ENCODE measurements at regions not wholly inside any gene's neighbourhood (a gene's known extent, or its start where the extent isn't known, plus 50 kb on each side); places are given as distances from the start of the nearest gene placed in this dataset.

GRCh38 chr11:90874281-90874680 lies 651.4 kb upstream of the CHORDC1 start:
- Histone ChIP-seq H2AFZ (ENCODE audit: low read length) (no peak overlapping the region), H3K79me1 (ENCODE audit: low read depth, low read length) (no peaks in the 10 kb centered on the region), H3K4me3 (ENCODE audit: low read length in 2 of 2) (no peak overlapping the region), H3K4ac (ENCODE audit: low read length) (no peak overlapping the region), H4K91ac (ENCODE audit: low read depth, low read length, poor library complexity) (no peak overlapping the region), H2BK5ac (ENCODE audit: low read length) (no peak overlapping the region), H3K9ac (ENCODE audit: low read depth, low read length, poor library complexity) (no peak overlapping the region), H3K36me3 (replicated peaks in 1 of 2; ENCODE audit: control insufficient read depth in 2 of 2, insufficient read depth in 2 of 2, low read length in 2 of 2) (no peaks in the 10 kb centered on the region), H2BK15ac (ENCODE audit: low read length) (no peak overlapping the region), H3K9me3 (replicated peaks in 1 of 2; ENCODE audit: control insufficient read depth in 2 of 2, insufficient read depth in 1 of 2, low read depth in 1 of 2, low read length in 2 of 2) (no peaks in the 10 kb centered on the region), H3K14ac (ENCODE audit: low read length) (no peak overlapping the region), H2BK120ac (ENCODE audit: low read depth, low read length) (no peak overlapping the region), H3K27me3 (ENCODE audit: control insufficient read depth in 3 of 3, insufficient read depth in 3 of 3, low read depth in 1 of 3, low read length in 3 of 3) (no peaks in the 10 kb centered on the region), H3K4me2 (ENCODE audit: insufficient read depth, low read length, poor library complexity, severe bottlenecking) (no peak overlapping the region), H3K4me1 (ENCODE audit: control insufficient read depth in 2 of 2, insufficient read depth in 1 of 2, low read depth in 1 of 2, low read length in 2 of 2) (no peaks in the 10 kb centered on the region), H4K8ac (ENCODE audit: low read depth, low read length) (no peak overlapping the region), H3K23ac (ENCODE audit: low read depth, low read length, poor library complexity) (no peak overlapping the region), H2BK12ac (ENCODE audit: low read length) (no peak overlapping the region), H3K27ac (replicated peaks; ENCODE audit: low read length) (no peak overlapping the region), H2AK5ac (ENCODE audit: low read depth, low read length) (no peak overlapping the region), H3K18ac (ENCODE audit: low read length) (no peak overlapping the region)
- no peak for DNase-seq (ENCODE audit: low spot score)

GRCh38 chr11:90867416-90867815 lies 644.6 kb upstream of the CHORDC1 start:
- Histone ChIP-seq H2AFZ (ENCODE audit: low read length) (no peak overlapping the region), H3K36me3 (replicated peaks in 1 of 2; ENCODE audit: control insufficient read depth in 2 of 2, insufficient read depth in 2 of 2, low read length in 2 of 2) (no peaks in the 10 kb centered on the region), H4K91ac (ENCODE audit: low read depth, low read length, poor library complexity) (no peak overlapping the region), H3K9me3 (replicated peaks in 1 of 2; ENCODE audit: control insufficient read depth in 2 of 2, insufficient read depth in 1 of 2, low read depth in 1 of 2, low read length in 2 of 2) (no peaks in the 10 kb centered on the region), H3K14ac (ENCODE audit: low read length) (no peak overlapping the region), H3K4ac (ENCODE audit: low read length) (no peak overlapping the region), H3K4me2 (ENCODE audit: insufficient read depth, low read length, poor library complexity, severe bottlenecking) (no peak overlapping the region), H3K27ac (replicated peaks; ENCODE audit: low read length) (no peak overlapping the region), H3K9ac (ENCODE audit: low read depth, low read length, poor library complexity) (no peak overlapping the region), H2BK15ac (ENCODE audit: low read length) (no peak overlapping the region), H3K4me1 (ENCODE audit: control insufficient read depth in 2 of 2, insufficient read depth in 1 of 2, low read depth in 1 of 2, low read length in 2 of 2) (no peaks in the 10 kb centered on the region), H3K23ac (ENCODE audit: low read depth, low read length, poor library complexity) (no peak overlapping the region), H3K79me1 (ENCODE audit: low read depth, low read length) (no peaks in the 10 kb centered on the region), H4K8ac (ENCODE audit: low read depth, low read length) (no peak overlapping the region), H2BK12ac (ENCODE audit: low read length) (no peak overlapping the region), H3K4me3 (ENCODE audit: low read length in 2 of 2) (no peak overlapping the region), H2BK5ac (ENCODE audit: low read length) (no peak overlapping the region), H2BK120ac (ENCODE audit: low read depth, low read length) (no peak overlapping the region), H3K27me3 (ENCODE audit: control insufficient read depth in 3 of 3, insufficient read depth in 3 of 3, low read depth in 1 of 3, low read length in 3 of 3) (no peaks in the 10 kb centered on the region), H2AK5ac (ENCODE audit: low read depth, low read length) (no peak overlapping the region), H3K18ac (ENCODE audit: low read length) (no peak overlapping the region)
- no peak for DNase-seq (ENCODE audit: low spot score)

- Histone ChIP-seq H3K4me1 (ENCODE audit: control insufficient read depth in 2 of 2, insufficient read depth in 1 of 2, low read depth in 1 of 2, low read length in 2 of 2) (no peaks in the 10 kb centered on the region), H3K27ac (replicated peaks; ENCODE audit: low read length) (no peak overlapping the region), H3K36me3 (replicated peaks in 1 of 2; ENCODE audit: control insufficient read depth in 2 of 2, insufficient read depth in 2 of 2, low read length in 2 of 2) (no peaks in the 10 kb centered on the region), H2AFZ (ENCODE audit: low read length) (no peak overlapping the region), H3K4me3 (ENCODE audit: low read length in 2 of 2) (no peak overlapping the region), H3K4me2 (ENCODE audit: insufficient read depth, low read length, poor library complexity, severe bottlenecking) (no peak overlapping the region), H3K23ac (ENCODE audit: low read depth, low read length, poor library complexity) (no peak overlapping the region), H3K79me1 (ENCODE audit: low read depth, low read length) (no peaks in the 10 kb centered on the region), H2AK5ac (ENCODE audit: low read depth, low read length) (no peak overlapping the region), H3K9me3 (replicated peaks in 1 of 2; ENCODE audit: control insufficient read depth in 2 of 2, insufficient read depth in 1 of 2, low read depth in 1 of 2, low read length in 2 of 2) (no peaks in the 10 kb centered on the region), H3K27me3 (ENCODE audit: control insufficient read depth in 3 of 3, insufficient read depth in 3 of 3, low read depth in 1 of 3, low read length in 3 of 3) (no peaks in the 10 kb centered on the region), H3K9ac (ENCODE audit: low read depth, low read length, poor library complexity) (no peak overlapping the region), H2BK12ac (ENCODE audit: low read length) (no peak overlapping the region), H3K4ac (ENCODE audit: low read length) (no peak overlapping the region), H3K18ac (ENCODE audit: low read length) (no peak overlapping the region), H4K8ac (ENCODE audit: low read depth, low read length) (no peak overlapping the region), H3K14ac (ENCODE audit: low read length) (no peak overlapping the region), H2BK5ac (ENCODE audit: low read length) (no peak overlapping the region), H2BK15ac (ENCODE audit: low read length) (no peak overlapping the region), H2BK120ac (ENCODE audit: low read depth, low read length) (no peak overlapping the region), H4K91ac (ENCODE audit: low read depth, low read length, poor library complexity) (no peak overlapping the region)
- DNase-seq (ENCODE audit: low spot score) = no peak
- no CpG with 5 or more reads among the region's 1 CpG for WGBS, 2 donors (ENCODE audit: extremely low coverage in 2 of 2, insufficient read length in 2 of 2, insufficient replicate concordance in 1 of 2)
These were observed 633.9 kb upstream of the CHORDC1 start for GRCh38 chr11:90856790-90857189.

- no peak overlapping the region for H3K18ac ChIP-seq (ENCODE audit: low read length)
- no peaks in the 10 kb centered on the region for H3K27me3 ChIP-seq (ENCODE audit: control insufficient read depth in 3 of 3, insufficient read depth in 3 of 3, low read depth in 1 of 3, low read length in 3 of 3)
- no peak overlapping the region for H3K9ac ChIP-seq (ENCODE audit: low read depth, low read length, poor library complexity)
- no peaks in the 10 kb centered on the region for H3K79me1 ChIP-seq (ENCODE audit: low read depth, low read length)
- no peak overlapping the region for H2BK120ac ChIP-seq (ENCODE audit: low read depth, low read length)
- H3K27ac ChIP-seq (replicated peaks; ENCODE audit: low read length) = no peak overlapping the region
- no peaks in the 10 kb centered on the region for H3K4me1 ChIP-seq (ENCODE audit: control insufficient read depth in 2 of 2, insufficient read depth in 1 of 2, low read depth in 1 of 2, low read length in 2 of 2)
- no peak overlapping the region for H3K23ac ChIP-seq (ENCODE audit: low read depth, low read length, poor library complexity)
- no peaks in the 10 kb centered on the region for H3K9me3 ChIP-seq (replicated peaks in 1 of 2; ENCODE audit: control insufficient read depth in 2 of 2, insufficient read depth in 1 of 2, low read depth in 1 of 2, low read length in 2 of 2)
- no peak overlapping the region for H2BK12ac ChIP-seq (ENCODE audit: low read length)
- H2BK5ac ChIP-seq (ENCODE audit: low read length) = no peak overlapping the region
- H3K4me3 ChIP-seq (ENCODE audit: low read length in 2 of 2) = no peak overlapping the region
- H4K8ac ChIP-seq (ENCODE audit: low read depth, low read length) = no peak overlapping the region
- H3K14ac ChIP-seq (ENCODE audit: low read length) = no peak overlapping the region
- no peaks in the 10 kb centered on the region for H3K36me3 ChIP-seq (replicated peaks in 1 of 2; ENCODE audit: control insufficient read depth in 2 of 2, insufficient read depth in 2 of 2, low read length in 2 of 2)
- no peak overlapping the region for H2BK15ac ChIP-seq (ENCODE audit: low read length)
- H3K4me2 ChIP-seq (ENCODE audit: insufficient read depth, low read length, poor library complexity, severe bottlenecking) = no peak overlapping the region
- H3K4ac ChIP-seq (ENCODE audit: low read length) = no peak overlapping the region
- DNase-seq (ENCODE audit: low spot score) = no peak
- no CpG with 5 or more reads among the region's 4 CpGs for WGBS, 2 donors (ENCODE audit: extremely low coverage in 2 of 2, insufficient read length in 2 of 2, insufficient replicate concordance in 1 of 2)
- no peak overlapping the region for H2AFZ ChIP-seq (ENCODE audit: low read length)
- no peak overlapping the region for H4K91ac ChIP-seq (ENCODE audit: low read depth, low read length, poor library complexity)
- no peak overlapping the region for H2AK5ac ChIP-seq (ENCODE audit: low read depth, low read length)
These were observed 632.7 kb upstream of the CHORDC1 start for GRCh38 chr11:90855531-90855930.
